Left kidney (tissue), 1 donor: ENCODE measurements at regions not wholly inside any gene's neighbourhood (a gene's known extent, or its start where the extent isn't known, plus 50 kb on each side); places are given as distances from the start of the nearest gene placed in this dataset.
"Not testable (repeated sequence)": the region's sequence is repeated elsewhere in the genome, so short reads cannot be mapped to it uniquely, and the experiment has no call there.

Experiments
- DNase-seq: peaks from one replicate; pipeline ENCODE4 v3.0.0-alpha.2; 2013

DNA sequence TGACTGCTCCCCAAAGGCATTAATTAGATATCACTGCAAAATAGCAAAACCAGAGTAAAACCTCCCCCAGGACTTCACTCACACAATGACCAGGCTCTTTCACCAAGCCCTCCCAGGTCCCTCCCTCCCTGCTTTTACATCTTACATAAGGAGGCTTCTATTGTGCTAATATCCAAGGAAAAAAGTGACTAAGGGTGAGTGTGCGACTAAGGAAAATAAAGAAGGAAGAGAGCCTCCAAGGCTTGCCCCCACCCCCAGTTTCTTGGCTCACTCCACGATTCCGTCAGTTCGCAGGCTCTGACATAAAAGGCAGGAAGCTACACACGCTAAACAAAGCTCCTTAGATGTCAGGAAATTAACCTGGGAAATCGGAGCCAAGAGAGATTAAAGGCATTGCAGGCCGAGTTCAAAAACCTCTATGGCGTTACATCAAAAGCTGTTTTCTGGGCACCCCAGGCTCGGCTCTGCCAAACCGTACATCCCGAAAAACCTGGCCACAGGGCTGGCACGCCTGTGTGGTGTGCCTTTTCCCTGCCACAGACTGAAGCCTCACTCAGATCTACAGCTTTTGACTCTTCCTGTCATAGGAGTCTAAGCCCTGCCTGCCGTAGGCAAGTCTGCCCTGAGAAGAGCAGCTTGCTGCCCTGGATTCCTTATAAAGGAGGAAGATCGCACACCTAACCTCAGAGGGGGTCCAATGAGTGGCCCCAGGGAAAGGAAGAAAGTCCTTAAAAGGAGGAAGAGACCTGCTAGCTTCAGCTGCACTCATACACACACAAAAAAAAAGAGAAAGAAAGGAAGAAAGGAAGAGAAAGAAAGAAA lies 67.0 kb upstream of the SERP2 start:
- peak; percentile 81 for DNase-seq

DNA sequence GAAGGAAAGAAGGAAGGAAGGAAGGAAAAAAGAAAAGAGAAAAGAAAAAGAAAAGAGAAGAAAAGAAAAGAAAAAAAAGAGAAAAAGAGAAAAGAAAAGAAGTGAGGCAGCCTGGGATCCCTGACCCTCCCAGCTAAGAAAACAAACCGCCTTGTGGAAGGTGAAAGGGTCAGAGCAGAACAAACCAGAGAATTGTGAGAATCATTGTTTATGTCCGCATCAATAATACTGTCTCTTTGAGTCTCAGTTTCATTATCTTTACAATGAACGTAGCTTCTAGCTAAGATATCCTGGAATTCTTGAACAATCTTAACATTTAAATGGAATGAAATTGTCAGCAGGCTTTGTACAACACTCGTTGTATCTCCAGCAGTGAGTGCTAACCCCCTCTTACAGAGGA lies 66.4 kb upstream of the SERP2 start:
- no peak for DNase-seq

DNA sequence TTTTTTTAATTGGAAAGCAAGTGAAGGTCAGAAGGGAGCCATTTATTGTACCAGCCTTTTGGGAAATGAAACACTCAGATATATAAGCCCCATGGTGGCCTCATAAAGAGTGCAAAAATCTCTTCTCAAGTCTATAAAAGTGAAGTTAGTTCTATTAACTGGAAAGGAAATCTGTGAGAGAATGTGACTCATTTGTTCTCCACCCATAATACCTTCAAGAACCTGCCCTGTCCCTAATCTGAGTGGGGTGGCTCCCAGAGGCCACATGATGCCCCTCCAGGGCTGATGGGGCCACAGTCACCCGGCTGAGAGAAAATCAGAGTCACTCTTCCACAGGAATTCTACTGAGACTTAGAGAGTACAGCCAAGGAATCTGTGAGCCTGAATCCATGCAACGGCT lies 65.8 kb upstream of the SERP2 start:
- DNase-seq, result no peak

DNA sequence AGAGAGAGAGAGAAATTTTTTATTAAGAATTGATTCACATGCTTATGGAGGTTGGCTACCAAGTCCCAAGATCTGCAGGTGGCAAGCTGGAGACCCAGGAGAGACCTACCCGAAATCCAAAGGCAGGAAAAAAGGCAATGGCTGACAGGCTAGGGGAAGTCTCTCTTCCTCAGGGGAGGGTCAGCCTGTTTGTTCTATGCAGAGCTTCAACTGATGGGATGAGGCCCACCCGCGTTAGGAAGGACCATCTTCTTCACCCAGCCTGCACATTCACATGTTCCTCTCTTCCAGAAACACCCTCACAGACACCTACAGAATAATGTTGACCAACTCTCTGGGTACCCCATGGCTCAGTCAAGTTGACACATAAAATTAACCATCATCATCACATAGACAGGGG lies 65.3 kb upstream of the SERP2 start:
- no peak for DNase-seq

DNA sequence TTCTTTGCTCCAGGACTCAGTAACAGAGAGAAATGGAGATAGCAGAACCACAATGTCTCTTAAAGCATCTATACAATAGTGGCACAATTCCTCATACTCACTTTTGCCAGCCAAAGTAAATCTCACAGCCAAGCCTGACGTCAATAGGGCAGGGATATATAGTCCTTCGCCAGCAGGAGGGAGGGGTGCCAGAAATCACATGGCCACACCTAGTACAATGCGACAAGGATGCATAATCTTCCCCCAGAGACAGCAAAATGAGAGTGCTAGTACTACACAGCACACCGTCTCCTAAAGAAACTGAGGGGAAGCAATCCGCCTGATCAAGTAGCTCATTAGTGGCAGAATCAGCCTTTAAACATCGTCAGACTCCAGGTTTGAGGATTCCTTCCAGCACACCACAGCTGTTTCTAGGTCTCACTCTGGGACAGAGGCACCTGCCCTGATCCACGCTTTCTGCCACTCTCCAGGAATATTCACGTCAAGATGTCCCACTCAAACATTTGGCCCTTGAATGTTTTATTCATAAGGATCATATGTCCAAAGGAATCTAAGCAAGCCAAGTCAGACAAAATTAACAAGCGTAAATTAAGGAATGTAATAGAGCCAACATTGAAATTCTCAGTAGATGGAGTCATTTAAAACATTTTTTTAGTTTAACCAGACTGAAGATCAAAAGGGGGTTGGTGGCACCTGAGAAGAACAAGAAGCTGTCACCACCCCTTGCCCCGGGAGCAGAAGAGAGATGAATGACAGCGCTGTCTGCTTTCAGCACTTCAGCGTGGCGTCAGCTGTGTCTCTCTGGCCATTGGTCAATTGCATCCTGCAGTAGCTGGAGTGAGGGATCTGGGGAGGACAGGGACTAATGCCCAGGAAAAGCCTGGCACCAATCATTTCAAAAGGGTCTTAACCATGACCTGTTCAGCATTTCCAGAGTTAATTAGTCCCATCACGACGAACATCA lies 63.5 kb upstream of the SERP2 start:
- no peak for DNase-seq

DNA sequence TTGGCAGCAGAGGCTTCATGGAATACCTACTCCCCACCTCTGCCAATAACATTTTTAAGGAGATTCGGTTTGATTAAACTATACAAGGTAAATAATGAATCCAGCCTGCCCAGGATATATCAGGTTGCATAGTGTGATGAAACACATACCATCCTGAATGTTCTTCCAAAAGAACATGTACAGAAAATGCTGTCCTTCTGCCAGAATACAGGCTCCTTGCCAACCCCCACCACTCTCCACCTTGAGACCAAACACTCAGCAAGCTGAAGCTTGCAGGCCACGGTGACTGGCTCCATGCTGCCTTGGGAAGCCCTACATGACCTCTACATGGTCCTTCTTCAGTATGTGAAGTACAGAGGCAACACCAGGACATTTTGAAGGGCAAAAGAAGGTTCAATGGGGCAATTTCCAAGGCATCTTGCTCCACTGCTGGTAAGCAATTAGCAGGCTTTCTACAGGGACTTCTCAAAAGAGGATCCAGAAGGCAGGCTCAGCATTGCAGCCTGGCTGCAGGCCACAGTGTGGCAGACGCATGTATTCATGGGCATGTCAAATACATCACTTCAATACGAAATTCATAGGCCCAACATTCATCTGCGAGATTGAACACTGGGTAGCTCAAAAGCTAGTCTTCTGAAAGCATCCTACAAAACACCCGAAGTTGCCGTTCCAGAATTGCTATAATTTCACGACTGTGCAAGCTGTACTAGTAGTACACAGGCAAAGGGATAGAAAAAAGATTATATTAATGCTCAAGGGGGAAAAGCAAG lies 62.4 kb upstream of the SERP2 start:
- no peak for DNase-seq

DNA sequence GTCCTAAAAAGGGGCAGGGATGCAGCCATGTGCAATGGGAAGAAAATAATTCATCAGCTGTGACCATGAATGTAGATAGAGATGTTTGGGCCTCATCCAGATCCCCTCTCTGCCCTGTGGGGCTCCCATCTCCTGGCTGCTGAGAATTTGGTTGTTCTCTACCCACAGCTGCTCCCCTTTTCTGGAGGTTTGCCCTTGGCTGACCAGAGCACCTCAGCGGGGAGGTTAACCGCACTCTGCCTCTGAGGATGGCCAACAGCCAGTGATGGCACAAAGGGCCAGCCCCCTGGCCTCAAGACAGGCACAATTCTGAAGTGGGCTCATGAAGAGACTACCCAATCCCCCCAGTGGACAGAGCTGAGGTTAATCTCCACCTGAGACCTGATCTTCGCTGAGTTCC lies 61.5 kb upstream of the SERP2 start:
- no peak for DNase-seq

DNA sequence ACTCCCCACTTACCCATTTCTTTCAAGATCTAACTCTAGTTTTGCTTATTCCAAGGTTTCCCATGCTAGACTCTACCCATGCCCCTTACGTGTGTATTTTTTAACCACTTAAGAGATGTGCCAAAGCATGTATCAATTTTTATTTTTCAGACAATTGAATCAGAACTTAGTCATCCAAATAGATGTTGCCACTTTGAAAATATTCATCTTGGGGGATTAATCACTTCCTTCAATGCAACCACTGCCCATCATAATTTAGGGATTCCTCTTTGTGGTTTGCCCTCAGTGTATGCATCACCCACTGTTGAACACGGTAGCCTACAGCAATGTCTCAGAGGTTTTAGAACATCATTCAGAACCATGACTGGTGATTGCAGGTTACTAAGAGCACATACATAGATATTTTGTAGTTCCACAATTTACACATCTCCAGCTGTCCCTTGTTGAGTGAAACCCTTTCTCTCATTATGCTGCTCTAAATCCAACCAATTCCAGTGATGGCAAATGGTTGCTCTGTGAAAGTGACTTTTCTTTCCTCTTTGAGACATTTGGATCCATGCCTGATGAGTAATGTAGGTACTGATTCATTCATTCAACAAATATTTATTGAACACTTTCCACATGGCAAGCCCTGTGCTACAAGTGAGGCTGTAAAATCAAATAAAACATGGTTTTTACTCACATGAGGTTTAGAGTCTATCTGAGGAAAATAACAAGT lies 60.6 kb upstream of the SERP2 start:
- no peak for DNase-seq

DNA sequence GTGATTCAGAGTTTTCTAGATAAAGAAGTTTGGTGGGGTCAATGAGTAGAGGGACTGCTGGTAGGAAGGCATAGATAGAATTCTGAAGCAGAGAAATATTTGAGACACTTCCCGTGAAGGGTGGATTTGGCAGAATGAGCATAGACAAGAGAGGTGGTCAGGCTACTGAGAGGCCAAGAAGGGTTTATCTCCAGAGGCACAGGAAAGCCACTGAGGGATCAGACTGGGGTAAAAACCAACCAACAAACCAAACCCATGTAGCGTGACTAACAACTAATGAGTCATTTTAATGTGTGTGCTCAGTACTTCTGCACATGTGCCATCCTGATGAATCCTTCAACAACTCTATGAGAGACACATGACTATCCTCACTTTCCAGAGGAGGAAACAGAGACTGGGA lies 60.0 kb upstream of the SERP2 start:
- no peak for DNase-seq

DNA sequence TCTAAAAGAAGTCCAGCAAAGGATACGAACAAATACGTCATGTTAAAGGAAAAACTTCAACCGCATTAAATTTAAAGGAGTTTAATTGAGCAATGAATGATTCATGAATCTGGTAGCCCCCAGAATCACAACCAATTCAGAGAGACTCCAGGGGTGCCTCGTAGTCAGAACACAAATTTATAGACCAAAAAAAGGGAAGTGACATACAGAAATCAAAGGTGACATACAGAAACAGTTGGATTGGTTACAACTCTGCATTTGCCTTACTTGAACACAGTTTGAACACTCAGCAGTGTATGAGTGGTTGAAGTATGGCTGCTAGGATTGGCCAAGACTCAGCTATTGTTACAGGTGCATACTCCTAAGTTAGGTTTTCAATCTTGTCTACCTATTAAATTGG lies 59.5 kb upstream of the SERP2 start:
- DNase-seq, result not testable (repeated sequence)

DNA sequence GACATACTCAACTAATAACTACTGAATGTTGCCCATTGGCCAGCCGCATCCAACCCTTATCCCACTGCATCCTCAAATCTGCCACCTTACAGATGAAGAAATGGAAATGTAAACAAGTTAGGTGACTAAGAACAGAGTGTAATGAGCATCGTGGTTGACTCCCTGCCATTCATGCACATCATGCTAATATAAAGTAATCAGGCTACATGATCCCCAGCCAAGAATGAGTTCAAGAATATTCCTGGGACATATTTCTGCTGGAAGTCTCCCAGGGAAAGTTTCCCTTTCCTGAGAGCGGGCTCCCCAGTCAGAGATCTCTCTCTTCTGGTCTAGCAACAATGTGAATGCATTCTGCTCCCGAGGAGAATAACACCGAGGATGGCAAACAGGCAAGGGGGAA lies 55.9 kb upstream of the SERP2 start:
- no peak for DNase-seq

DNA sequence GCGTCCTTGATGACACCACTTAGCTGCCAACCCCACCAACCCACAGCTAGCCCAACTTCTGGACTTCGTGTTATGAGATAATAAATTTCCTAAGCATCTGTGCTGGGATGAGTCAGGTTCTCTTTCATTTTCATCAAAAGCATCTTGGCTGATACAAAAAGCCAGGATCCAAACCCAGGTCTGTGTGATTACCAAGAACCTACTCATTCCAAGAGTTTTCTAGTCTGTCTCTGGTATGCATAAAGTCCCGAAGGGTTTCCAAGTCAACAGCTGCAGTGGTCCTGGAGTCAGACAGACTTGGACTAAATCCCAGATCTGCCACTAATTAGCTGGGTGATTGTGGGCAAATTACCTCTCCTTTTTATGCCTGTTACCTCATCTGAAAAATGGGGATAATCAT lies 55.5 kb upstream of the SERP2 start:
- DNase-seq, result no peak

DNA sequence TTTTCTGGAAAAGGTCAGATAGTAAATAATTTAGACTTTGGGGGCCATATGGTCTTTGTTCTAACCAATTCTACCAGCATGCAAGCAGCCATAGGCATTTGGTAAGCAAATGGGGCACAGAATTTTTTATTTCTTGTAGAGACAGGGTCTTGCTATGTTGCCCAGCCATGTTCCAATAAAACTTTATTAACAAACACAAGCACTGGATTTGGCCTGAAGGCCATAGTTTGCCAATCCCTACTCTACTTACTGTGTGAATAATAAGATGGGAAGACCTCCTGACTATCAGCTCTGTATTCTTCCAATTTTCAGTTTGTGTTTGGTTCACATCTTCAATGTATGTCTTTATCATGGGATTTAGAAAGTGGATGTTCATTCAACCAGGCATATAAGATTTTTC lies 53.0 kb upstream of the SERP2 start:
- no peak for DNase-seq

DNA sequence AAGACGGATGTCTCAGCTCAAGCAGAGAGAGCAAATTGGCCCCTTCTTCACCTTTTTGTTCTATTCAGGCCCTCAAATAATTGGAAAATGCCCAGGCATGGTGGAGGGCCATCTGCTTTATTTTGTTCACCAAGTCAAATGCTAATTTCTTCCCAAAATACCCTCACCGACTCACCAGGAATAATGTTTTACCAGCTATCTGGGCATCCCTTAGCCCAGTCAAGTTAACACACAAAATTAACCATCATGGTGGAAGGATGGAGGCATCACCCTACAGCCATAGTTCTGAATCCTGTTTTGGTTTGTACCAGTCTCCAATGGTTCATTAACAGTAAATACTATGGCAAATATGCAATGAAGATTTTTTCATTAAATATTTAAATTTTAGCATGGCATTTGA lies 51.7 kb upstream of the SERP2 start:
- DNase-seq, result no peak

DNA sequence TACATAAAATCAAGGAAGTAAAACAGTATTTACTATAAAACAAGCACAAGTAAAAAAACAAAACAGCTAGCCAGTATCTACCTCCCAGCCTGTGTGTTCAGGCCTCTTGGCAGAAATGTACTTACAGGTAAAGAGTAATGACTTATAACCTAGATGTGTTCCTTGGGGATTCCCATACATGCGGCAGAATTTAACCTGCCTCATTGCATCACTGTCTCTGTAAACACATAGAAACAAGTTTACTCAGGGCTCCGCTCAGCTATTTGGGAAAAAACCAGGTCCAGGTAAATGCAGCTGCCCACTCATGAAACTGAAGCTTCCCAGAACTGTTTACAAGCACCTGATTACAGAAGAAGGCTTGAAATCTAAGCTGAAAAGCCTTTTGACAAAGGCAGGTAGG lies 50.7 kb upstream of the SERP2 start:
- DNase-seq, result no peak

DNA sequence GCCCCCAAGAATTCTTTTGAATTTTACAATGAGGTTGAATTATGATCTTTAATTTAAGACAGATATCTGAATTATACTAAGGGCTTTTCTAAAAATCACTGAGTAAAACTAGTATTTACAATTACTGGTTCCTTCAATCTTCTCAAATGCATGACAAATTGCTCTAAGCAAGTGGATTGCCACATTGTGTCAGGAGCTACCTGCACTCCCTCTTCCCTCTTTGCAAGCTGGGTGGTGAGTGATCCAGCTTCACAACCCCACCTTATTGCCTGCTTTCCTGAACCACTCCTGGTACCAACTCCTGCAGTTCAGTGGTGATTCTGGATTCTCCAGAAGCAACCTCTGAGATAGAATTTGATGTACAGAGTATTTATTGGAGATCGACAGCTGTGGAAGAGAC lies 49.9 kb upstream of the SERP2 start:
- DNase-seq, result no peak
